Subcutaneous abdominal adipose tissue (tissue), 5 donors: ENCODE measurements at regions not wholly inside any gene's neighbourhood (a gene's known extent, or its start where the extent isn't known, plus 50 kb on each side); places are given as distances from the start of the nearest gene placed in this dataset.
"Not testable (repeated sequence)": the region's sequence is repeated elsewhere in the genome, so short reads cannot be mapped to it uniquely, and the experiment has no call there.

Experiments used
- H3K27ac ChIP-seq: one replicate; pipeline ENCODE4 v1.7.0; 2013; ENCODE audit warnings: low read depth, mild to moderate bottlenecking, inconsistent platforms, low read length, moderate library complexity
- H3K27me3 ChIP-seq, 5 donors: one replicate each; pipeline ENCODE4 v1.7.0; 2013; ENCODE audit warnings: low read length in 5 of 5, inconsistent platforms in 1 of 5; ENCODE audit not compliant: control insufficient read depth in 5 of 5, insufficient read depth in 4 of 5
- H3K36me3 ChIP-seq, 5 donors: one replicate each; pipeline ENCODE4 v1.7.0; 2013; ENCODE audit warnings: low read length in 5 of 5; ENCODE audit not compliant: control insufficient read depth in 5 of 5, insufficient read depth in 5 of 5
- H3K4me1 ChIP-seq, 5 donors: one replicate each; pipeline ENCODE4 v1.7.0; 2013; ENCODE audit warnings: low read length in 5 of 5, mild to moderate bottlenecking in 3 of 5, moderate library complexity in 1 of 5; ENCODE audit not compliant: control insufficient read depth in 5 of 5, insufficient read depth in 5 of 5
- H3K4me3 ChIP-seq, 5 donors: one replicate each; pipeline ENCODE4 v1.7.0; 2013; ENCODE audit warnings: low read length in 5 of 5, low read depth in 1 of 5
- H3K9ac ChIP-seq, 5 donors: one replicate each; pipeline ENCODE4 v1.7.0; 2013; ENCODE audit warnings: low read length in 5 of 5, mild to moderate bottlenecking in 4 of 5, moderate library complexity in 3 of 5
- H3K9me3 ChIP-seq, 5 donors: one replicate each; pipeline ENCODE4 v1.7.0; 2013; ENCODE audit warnings: low read length in 5 of 5; ENCODE audit not compliant: control insufficient read depth in 5 of 5
- donor health status: healthy.
- donor health status: healthy.
- donor health status: healthy.
- donor health status: healthy.
- donor health status: healthy.

DNA sequence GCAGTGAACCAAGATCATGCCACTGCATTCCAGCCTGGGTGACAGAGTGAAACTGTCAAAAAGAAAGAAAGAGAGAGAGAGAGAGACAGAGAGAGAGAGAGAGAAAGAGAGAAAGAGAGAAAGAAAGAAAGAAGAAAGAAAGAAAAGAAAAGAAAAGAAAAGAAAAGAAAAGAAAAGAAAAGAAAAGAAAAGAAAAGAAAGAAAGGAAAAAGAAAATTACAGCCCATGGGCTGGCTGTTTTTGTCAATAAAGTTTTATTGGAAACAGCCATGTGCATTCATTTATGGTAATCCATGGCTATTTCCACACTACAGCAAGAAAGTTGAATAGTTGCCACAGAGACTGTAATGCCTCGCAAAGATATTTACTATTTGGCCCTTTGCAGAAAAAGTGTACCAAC lies 103.2 kb upstream of the MED13L start:
- H3K36me3 ChIP-seq, H3K27ac ChIP-seq, H3K4me3 ChIP-seq, H3K9ac ChIP-seq, H3K9me3 ChIP-seq: not testable (repeated sequence)
- H3K4me1 ChIP-seq, result peaks cover 12 to 28% (median 25%) of the 10 kb centered on the region in 5 donors
- H3K27me3 ChIP-seq, result peaks cover 3 to 19% (median 9%) of the 10 kb centered on the region in 5 donors

DNA sequence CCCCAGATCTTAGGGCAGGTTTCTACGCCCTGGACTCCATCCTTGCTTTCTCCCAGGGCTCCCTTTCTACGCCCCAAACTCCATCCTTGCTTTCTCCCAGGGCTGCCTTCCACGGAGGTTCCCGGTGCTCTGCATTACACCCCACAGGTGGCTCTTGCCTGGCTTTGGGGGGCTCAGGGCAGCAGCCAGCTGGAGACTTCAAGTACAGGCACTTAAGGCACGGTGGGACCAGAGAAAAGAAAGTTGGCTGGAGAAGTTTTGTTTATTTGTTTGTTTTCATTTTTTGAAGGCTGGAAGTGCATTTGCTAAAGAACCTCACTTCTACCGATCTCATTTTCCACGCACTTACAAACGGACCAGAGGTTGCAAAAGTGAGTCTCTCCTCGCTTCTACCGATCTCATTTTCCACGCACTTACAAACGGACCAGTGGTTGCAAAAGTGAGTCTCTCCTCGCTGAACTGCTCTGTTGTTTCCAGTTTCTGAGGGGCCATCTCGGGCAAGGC lies 103.8 kb upstream of the MED13L start:
- Histone ChIP-seq H3K27me3 (peaks cover 3 to 21% (median 9%) of the 10 kb centered on the region in 5 donors), H3K9me3 (no peaks in the 10 kb centered on the region), H3K9ac (no peak overlapping the region), H3K4me1 (peaks cover 12 to 28% (median 25%) of the 10 kb centered on the region in 5 donors), H3K27ac (no peak overlapping the region), H3K36me3 (no peaks in the 10 kb centered on the region), H3K4me3 (no peak overlapping the region)

DNA sequence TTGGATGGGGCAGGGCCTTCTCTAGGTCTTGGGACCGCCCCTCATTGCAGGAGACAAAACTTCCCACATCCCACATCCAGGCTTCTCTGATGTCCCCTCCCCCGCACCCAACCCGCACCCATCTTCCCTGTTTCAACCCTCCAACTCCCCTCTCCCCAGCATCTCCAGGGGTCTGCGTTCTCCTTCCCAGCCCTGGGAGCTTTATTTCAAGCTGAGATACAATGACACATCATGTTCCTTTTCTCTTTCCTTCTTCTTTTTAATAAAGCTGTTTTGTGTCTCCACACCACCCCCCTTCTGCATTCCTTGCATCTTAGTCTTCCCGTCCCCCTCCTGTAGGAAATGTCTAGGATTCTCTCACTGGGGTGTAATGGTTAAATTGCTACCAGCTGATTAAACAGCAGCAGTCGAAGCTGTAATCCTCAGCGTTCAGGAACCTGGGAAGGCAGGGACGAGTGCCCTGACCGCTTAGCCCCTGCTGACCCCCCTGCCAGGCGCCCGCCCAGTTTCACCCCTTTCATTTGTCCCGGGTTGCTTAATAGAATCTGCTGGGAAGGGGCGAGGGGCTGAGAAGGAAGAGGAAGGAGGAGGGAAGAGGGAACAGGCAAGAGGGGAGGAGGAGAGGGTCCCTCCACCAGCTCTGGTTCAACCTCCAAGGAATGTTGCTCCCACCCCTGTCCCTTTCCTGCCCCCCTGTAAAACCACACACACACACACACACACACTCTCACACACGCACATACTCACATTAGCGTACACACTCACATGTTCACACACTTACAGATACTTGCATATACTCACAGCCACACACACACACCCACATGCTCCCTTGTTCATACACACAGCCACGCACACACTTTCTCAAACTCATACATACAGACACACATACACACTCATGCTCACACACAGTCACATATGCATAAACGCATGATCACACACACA lies 104.5 kb upstream of the MED13L start:
- peaks cover 12 to 25% (median 22%) of the 10 kb centered on the region in 5 donors for H3K4me1 ChIP-seq
- no peaks in the 10 kb centered on the region for H3K9me3 ChIP-seq
- no peak overlapping the region for H3K9ac ChIP-seq
- H3K4me3 ChIP-seq, result no peak overlapping the region
- no peak overlapping the region for H3K27ac ChIP-seq
- H3K27me3 ChIP-seq, result peaks cover 3 to 21% (median 9%) of the 10 kb centered on the region in 5 donors
- H3K36me3 ChIP-seq, result no peaks in the 10 kb centered on the region

DNA sequence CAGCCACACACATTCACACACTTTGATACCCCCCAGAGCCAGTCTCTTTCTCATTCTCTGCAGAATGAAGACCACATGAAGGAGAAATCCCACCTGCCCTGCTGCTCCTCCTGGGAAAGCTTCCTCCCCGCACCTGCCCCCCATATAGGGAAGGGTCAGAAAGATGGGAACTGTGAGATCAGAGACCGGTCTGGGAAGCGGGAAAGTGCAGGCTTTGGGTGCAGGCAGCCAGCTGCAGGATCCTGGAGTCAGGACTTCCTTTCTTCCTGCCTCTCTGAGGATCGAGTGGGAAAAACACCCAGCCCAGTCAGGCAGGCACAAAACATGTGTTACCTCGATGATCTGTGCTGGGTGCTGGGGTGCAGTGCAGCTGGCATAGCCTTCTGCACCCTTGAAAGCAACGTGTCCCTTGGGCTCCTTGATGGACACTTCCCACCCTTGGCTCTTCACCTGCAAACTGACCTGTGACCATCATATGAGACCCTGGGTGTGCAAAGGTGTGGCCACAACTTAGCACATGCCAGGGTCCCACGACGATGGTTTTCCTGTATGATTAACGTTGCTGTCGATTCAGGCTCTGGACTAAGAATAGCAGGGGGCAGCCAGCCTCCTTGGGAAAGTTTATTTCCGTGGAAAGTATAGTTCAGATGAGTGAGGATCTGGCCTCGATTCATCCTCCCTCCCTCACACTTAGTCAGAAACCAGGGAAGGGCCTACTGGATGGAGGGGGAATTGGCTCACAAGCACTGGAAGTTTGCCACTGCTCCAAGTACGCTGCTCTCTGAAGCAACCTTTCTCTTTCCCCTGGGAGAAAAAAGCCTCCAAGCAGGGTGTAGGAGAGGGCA lies 105.4 kb upstream of the MED13L start:
- no peak overlapping the region for H3K9ac ChIP-seq
- H3K4me1 ChIP-seq, result peaks cover 12 to 25% (median 18%) of the 10 kb centered on the region in 5 donors
- H3K27me3 ChIP-seq, result peaks cover 3 to 21% (median 9%) of the 10 kb centered on the region in 5 donors
- H3K36me3 ChIP-seq, result no peaks in the 10 kb centered on the region
- no peaks in the 10 kb centered on the region for H3K9me3 ChIP-seq
- no peak overlapping the region for H3K4me3 ChIP-seq
- H3K27ac ChIP-seq, result no peak overlapping the region

DNA sequence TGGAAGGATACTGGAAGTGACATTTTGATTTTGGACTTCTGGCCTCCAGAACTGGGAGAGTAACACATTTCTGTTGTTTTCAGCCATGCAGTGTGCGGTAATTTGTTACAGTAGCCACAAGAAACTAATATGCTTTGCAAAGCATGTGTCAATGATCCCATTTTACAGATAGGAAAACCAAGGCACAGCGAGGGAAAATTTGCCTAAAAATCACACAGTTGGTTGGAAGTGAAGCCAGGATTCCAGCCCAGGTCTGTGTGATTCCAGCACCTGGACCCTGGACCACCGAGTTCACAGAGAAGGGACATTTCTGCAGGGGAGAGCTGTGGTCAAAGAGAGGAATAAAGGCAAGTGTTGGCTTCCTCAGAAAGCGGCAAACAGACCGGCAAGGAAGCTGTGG lies 106.7 kb upstream of the MED13L start:
- H3K9me3 ChIP-seq, result no peaks in the 10 kb centered on the region
- H3K27ac ChIP-seq, result no peak overlapping the region
- peaks cover 3 to 21% (median 9%) of the 10 kb centered on the region in 5 donors for H3K27me3 ChIP-seq

DNA sequence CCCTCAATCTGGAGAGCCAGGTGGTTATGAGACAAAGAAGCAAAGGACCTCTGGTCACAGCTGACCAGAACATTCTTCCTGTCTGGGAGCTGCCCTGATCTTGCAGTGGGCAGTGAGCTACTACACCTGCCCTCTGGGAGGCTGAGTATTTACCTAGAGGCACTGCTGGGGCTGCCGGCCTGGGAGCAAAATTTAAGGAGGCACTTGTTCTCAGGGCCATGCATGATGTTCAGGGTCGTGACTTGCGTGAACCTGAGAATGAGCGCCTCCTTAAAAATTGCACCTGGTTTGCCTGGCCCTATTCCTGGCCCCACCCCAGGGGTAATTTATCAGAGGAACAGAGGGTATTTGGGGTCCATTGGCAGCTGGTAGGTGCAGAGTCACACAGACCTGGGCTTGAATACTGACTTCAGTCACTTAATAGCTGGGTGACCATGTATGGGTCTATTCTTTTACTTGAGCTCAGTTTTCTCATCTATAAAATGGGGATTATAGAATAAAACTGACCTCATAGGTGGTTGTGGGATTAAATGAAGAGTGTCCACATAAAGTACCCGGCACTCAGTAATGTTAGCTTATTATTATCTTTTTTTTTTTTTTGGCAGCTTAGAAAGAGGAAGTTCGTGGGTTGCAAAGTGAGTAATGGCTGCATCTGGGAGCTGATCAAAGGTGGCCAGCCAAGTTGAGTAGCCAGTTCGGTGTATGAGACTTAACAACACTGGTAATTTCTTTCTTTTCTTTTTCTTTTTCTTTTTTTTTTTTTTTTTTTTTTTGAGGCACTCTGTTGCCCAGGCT lies 107.4 kb upstream of the MED13L start:
- Histone ChIP-seq H3K4me3 (no peak overlapping the region), H3K27ac (no peak overlapping the region), H3K9me3 (no peaks in the 10 kb centered on the region), H3K27me3 (peaks cover 3 to 21% (median 9%) of the 10 kb centered on the region in 5 donors), H3K4me1 (peaks cover 12 to 25% (median 18%) of the 10 kb centered on the region in 5 donors), H3K9ac (no peak overlapping the region), H3K36me3 (no peaks in the 10 kb centered on the region)

More for the DNA sequence above, 106.7 kb upstream of the MED13L start:
- no peak overlapping the region for H3K4me3 ChIP-seq
- peaks cover 12 to 25% (median 18%) of the 10 kb centered on the region in 5 donors for H3K4me1 ChIP-seq
- H3K36me3 ChIP-seq, result no peaks in the 10 kb centered on the region
- H3K9ac ChIP-seq, result no peak overlapping the region

DNA sequence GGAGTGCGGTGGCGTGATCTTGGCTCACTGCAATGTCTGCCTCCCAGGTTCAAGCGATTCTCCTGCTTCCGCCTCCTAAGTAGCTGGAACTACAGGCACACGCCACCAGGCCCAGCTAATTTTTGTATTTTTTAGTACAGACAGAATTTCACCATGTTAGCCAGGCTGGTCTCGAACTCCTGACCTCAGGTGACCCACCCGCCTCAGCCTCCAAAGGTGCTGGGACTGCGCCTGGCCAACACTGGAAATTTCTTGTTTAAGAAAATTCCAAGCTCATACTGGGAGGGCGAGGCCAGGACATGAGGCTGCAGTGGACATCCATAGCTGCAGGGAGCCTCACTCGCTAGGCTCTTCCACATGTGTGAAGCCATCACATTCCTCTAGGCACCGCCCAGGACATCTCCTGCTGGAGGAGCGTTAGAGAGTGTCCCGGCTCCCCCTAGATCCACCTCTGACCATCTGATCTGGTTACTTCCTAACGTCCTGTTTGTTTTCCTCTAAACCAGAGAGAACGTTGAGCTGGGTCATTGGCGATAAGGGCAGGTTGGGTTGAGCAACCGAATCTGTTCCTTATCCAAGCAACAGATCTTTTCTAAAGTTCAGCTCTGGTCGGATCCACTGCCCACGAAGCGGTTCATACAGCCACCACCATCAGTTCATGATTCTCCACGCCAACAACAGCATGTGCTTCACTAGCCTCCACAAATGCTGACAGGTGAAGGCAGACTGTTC lies 108.2 kb upstream of the MED13L start:
- Histone ChIP-seq H3K36me3 (no peaks in the 10 kb centered on the region), H3K9ac (no peak overlapping the region), H3K4me3 (no peak overlapping the region), H3K27ac (no peak overlapping the region), H3K9me3 (peaks cover under 1 to 2% (median 1%) of the 10 kb centered on the region in 5 donors), H3K4me1 (peaks cover 12 to 25% (median 18%) of the 10 kb centered on the region in 5 donors), H3K27me3 (peaks cover 3 to 21% (median 9%) of the 10 kb centered on the region in 5 donors)

DNA sequence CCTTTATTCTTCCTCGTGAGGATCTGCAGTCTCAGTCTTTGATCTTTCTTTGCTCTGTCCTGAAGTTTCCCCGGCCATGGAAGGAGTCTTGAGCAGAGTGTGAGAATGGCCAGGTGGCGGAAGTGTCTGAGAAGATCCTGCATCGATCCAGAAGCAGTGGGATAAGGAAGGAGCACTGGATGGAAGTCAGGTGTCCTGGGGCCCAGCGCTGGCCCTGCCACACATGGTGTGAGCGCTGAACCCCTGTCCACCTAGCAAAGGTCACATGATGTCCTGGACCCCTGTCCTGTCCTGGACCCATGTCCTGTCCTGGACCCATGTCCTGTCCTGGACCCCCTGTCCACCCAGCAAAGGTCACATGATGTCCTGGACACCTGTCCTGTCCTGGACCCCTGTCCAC lies 111.8 kb upstream of the MED13L start:
- H3K27me3 ChIP-seq, result peaks cover 0 to 8% (median 0%) of the 10 kb centered on the region in 5 donors
- H3K4me3 ChIP-seq, result no peak overlapping the region
- H3K27ac ChIP-seq, result no peak overlapping the region
- peaks cover 4 to 12% (median 9%) of the 10 kb centered on the region in 5 donors for H3K9me3 ChIP-seq
- peaks cover 0 to 5% (median 0%) of the 10 kb centered on the region in 5 donors for H3K4me1 ChIP-seq
- no peak overlapping the region for H3K9ac ChIP-seq
- H3K36me3 ChIP-seq, result no peaks in the 10 kb centered on the region

DNA sequence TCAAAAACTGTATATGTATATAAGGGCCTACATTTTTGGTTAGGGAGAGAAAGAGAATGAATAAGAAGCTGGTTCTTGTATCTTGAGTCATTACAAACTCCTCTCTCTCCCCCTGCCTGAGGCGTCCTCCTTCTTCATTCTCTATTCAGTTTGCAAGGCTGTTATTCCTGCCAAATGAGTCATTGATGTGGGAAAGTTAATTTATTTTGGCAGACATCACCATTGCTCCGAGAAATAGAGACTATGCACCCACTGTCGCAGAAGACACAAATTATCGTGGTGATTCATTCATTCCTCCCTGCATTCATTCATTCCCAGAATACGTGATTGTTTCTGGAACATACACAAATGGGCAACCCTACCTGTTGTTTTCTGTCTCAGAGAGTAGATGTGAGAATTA lies 112.5 kb upstream of the MED13L start:
- Histone ChIP-seq H3K4me1 (peaks cover 0 to under 1% (median 0%) of the 10 kb centered on the region in 5 donors), H3K9me3 (peaks cover 4 to 12% (median 9%) of the 10 kb centered on the region in 5 donors), H3K27ac (no peak overlapping the region), H3K9ac (no peak overlapping the region), H3K4me3 (no peak overlapping the region), H3K27me3 (peaks cover 0 to 5% (median 0%) of the 10 kb centered on the region in 5 donors), H3K36me3 (no peaks in the 10 kb centered on the region)
